ENCODE measurements at regions not wholly inside any gene's neighbourhood (a gene's known extent, or its start where the extent isn't known, plus 50 kb on each side); places are given as distances from the start of the nearest gene placed in this dataset.

DNA sequence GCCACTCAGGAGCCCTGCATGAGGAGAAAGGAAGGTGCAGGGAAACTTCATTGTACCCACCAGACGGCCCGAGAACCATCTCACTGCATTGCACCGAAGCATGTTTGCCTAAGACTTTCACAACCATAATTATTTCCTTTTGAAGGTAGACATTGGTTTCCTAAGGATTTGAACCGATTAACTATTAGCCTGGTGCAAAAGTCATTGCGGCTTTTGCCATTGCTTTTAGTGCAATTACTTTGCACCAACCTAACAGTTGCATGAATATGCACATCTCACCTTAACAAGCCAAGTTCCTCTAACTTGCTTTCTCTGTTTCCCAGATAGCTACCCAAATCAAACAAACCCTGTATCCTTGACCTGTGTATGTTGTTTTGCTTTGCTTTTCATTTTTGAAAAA, 516.3 kb upstream of the ID2 start:
- Mint-ChIP-seq H3K4me3 (no peak overlapping the region), H3K4me1 (ENCODE audit: low read depth) (peaks cover 6% of the 10 kb centered on the region), H3K9me3 (no peaks in the 10 kb centered on the region), H3K27me3 (no peaks in the 10 kb centered on the region), H3K36me3 (ENCODE audit: low read depth) (no peaks in the 10 kb centered on the region), H3K27ac (no peak overlapping the region)
- intact Hi-C loops (cut with micrococcal nuclease) = no loop called here

- H3K27ac Mint-ChIP-seq = no peak overlapping the region
- H3K36me3 Mint-ChIP-seq (ENCODE audit: low read depth) = no peaks in the 10 kb centered on the region
- H3K4me3 Mint-ChIP-seq = no peak overlapping the region
- no peaks in the 10 kb centered on the region for H3K9me3 Mint-ChIP-seq
- H3K27me3 Mint-ChIP-seq = no peaks in the 10 kb centered on the region
- intact Hi-C loops (cut with micrococcal nuclease) = no loop called here
- peaks cover 6% of the 10 kb centered on the region for H3K4me1 Mint-ChIP-seq (ENCODE audit: low read depth)
Observed at GRCh38 chr2:8168022-8168717, 513.7 kb upstream of the ID2 start.

DNA sequence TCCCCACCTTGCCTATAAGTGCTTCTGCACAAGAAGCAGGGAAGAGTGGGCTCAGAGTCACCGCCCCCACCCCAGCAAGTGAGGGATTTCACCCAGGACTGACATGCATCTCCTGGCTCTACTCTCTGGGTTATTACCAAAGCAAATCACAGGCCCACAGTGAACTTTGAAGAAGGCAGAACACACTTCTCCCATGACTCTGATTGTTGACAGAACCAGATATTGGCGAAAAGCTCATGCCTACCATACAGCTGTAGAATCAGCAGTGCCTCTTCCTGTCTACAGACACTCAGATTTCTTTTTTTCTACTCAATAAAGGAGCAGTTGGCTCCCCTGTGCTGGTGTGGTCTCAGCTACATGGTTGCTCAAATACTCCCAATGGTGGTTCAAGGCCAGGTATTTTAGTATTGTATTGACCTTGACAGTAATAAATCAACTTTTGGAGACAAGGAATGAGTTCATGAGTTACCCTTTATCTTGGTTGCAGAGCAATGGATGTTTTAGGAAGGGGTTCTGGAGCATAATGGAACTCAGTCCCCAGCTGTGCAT, 512.9 kb upstream of the ID2 start:
- H3K27me3 Mint-ChIP-seq = no peaks in the 10 kb centered on the region
- H3K4me3 Mint-ChIP-seq = no peak overlapping the region
- no peaks in the 10 kb centered on the region for H3K36me3 Mint-ChIP-seq (ENCODE audit: low read depth)
- peaks cover 6% of the 10 kb centered on the region for H3K4me1 Mint-ChIP-seq (ENCODE audit: low read depth)
- H3K9me3 Mint-ChIP-seq = no peaks in the 10 kb centered on the region
- H3K27ac Mint-ChIP-seq = no peak overlapping the region
- intact Hi-C loops (cut with micrococcal nuclease) = no loop called here

DNA sequence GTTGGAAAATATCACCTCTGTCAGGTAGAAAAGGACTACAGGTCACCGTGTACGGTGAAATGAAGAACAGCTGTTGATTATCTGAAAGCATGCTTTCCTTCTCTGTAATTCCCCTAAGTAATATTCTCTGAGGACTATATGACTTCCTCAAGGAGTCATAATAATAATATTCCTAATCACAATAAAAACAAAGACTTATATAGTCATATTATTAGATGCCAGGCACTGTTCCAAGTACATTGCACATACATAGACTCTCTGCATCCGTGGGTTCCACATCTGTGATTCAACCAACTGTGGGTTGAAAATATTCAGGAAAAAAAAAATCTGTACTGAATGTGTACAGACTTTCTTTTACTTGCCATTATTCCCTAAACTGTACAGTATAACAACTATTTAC, 512.4 kb upstream of the ID2 start:
- Mint-ChIP-seq H3K4me1 (ENCODE audit: low read depth) (peaks cover 10% of the 10 kb centered on the region), H3K4me3 (no peak overlapping the region), H3K27ac (no peak overlapping the region), H3K27me3 (no peaks in the 10 kb centered on the region), H3K9me3 (no peaks in the 10 kb centered on the region), H3K36me3 (ENCODE audit: low read depth) (no peaks in the 10 kb centered on the region)
- intact Hi-C loops (cut with micrococcal nuclease) = no loop called here

- Mint-ChIP-seq H3K27ac (no peak overlapping the region), H3K4me1 (ENCODE audit: low read depth) (peaks cover 23% of the 10 kb centered on the region)
- intact Hi-C loops (cut with micrococcal nuclease) = no loop called here
Observed at GRCh38 chr2:8170552-8171327, 511.1 kb upstream of the ID2 start.

DNA sequence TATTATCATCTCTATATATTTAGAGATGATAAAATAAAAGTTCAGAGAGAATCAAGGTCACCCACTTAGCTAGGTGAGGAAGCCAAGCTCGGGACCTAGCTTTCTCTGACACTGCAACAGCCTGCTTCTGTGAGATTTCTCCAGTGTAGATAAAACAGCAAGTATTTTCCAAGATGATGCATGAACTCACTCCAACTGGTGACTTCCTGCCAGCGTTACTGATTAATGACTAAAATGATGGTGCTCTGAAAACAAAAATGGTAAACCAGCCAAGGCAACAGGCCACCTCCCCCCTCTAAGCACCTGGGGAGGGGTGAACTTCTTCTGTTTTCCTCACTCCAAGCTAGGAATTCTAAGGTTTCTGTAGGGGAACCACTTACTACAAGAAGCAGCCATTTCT, 510.2 kb upstream of the ID2 start:
- intact Hi-C loops (cut with micrococcal nuclease) = no loop called here
- no peaks in the 10 kb centered on the region for H3K9me3 Mint-ChIP-seq
- H3K27me3 Mint-ChIP-seq = no peaks in the 10 kb centered on the region
- peaks cover 28% of the 10 kb centered on the region for H3K4me1 Mint-ChIP-seq (ENCODE audit: low read depth)
- H3K36me3 Mint-ChIP-seq (ENCODE audit: low read depth) = no peaks in the 10 kb centered on the region
- no peak overlapping the region for H3K27ac Mint-ChIP-seq
- H3K4me3 Mint-ChIP-seq = no peak overlapping the region

More at GRCh38 chr2:8170552-8171327, 511.1 kb upstream of the ID2 start:
- Mint-ChIP-seq H3K36me3 (ENCODE audit: low read depth) (no peaks in the 10 kb centered on the region), H3K27me3 (no peaks in the 10 kb centered on the region), H3K9me3 (no peaks in the 10 kb centered on the region), H3K4me3 (no peak overlapping the region)

GRCh38 chr2:8172661-8173060, 509.2 kb upstream of the ID2 start:
- intact Hi-C loops (cut with micrococcal nuclease) = no loop called here
- Mint-ChIP-seq H3K27me3 (no peaks in the 10 kb centered on the region), H3K4me3 (no peak overlapping the region), H3K9me3 (no peaks in the 10 kb centered on the region), H3K4me1 (ENCODE audit: low read depth) (peaks cover 37% of the 10 kb centered on the region), H3K36me3 (ENCODE audit: low read depth) (no peaks in the 10 kb centered on the region), H3K27ac (peak overlapping the region; percentile 8)

DNA sequence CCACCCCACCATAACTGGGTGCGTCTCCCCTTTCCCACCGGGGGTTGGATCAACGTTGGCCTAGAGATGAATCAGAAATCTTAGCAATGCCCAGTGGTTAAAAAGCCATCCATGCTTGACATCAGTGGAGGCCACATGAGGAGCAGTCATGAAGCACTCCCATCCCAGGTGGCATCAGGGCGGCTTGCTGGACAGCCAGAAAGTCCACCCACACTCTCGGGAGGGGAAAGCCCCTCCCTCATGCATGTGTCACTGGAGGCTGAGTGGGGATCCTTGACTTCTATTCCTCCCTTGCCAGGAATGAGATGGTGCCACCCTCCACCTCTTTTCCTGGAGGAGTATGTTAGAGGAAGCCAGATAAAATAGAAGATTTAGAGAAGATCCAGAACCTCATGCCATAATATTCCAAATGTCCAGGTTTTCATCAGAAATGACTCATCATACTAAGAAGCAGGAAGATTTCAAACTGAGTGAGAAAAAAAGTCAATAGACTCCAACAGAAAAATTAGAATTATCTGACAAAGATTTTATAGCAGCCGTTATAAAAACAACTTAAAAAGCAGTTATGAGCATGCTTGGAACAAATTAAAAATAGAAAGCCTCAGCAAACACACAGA, 507.1 kb upstream of the ID2 start:
- Mint-ChIP-seq H3K36me3 (ENCODE audit: low read depth) (peaks cover 6% of the 10 kb centered on the region), H3K9me3 (no peaks in the 10 kb centered on the region), H3K4me1 (ENCODE audit: low read depth) (peaks cover 53% of the 10 kb centered on the region), H3K27ac (peak overlapping the region; percentile 99), H3K4me3 (no peak overlapping the region), H3K27me3 (no peaks in the 10 kb centered on the region)
- intact Hi-C loops (cut with micrococcal nuclease) = loop anchor here (5.0 kb wide), 1 partner anchor 128 kb away; no protein-coding TSS in a partner anchor

- peak overlapping the region; percentile 77 for H3K4me3 Mint-ChIP-seq
- H3K27ac Mint-ChIP-seq = peak overlapping the region; percentile 99
- peaks cover 58% of the 10 kb centered on the region for H3K4me1 Mint-ChIP-seq (ENCODE audit: low read depth)
- no peaks in the 10 kb centered on the region for H3K9me3 Mint-ChIP-seq
- peaks cover 6% of the 10 kb centered on the region for H3K36me3 Mint-ChIP-seq (ENCODE audit: low read depth)
- intact Hi-C loops (cut with micrococcal nuclease) = loop anchor here (5.0 kb wide), 1 partner anchor 125 kb away; no protein-coding TSS in a partner anchor
- no peaks in the 10 kb centered on the region for H3K27me3 Mint-ChIP-seq
Observed at GRCh38 chr2:8176887-8177286, 505.0 kb upstream of the ID2 start.

GRCh38 chr2:8177566-8177965, 504.3 kb upstream of the ID2 start:
- H3K27ac Mint-ChIP-seq = peak overlapping the region; percentile 99
- H3K4me3 Mint-ChIP-seq = no peak overlapping the region
- H3K9me3 Mint-ChIP-seq = no peaks in the 10 kb centered on the region
- H3K4me1 Mint-ChIP-seq (ENCODE audit: low read depth) = peaks cover 58% of the 10 kb centered on the region
- intact Hi-C loops (cut with micrococcal nuclease) = loop anchor here (5.0 kb wide), 1 partner anchor 125 kb away; no protein-coding TSS in a partner anchor
- peaks cover 6% of the 10 kb centered on the region for H3K36me3 Mint-ChIP-seq (ENCODE audit: low read depth)
- H3K27me3 Mint-ChIP-seq = no peaks in the 10 kb centered on the region

GRCh38 chr2:8178911-8179310, 502.9 kb upstream of the ID2 start:
- H3K36me3 Mint-ChIP-seq (ENCODE audit: low read depth) = peaks cover 6% of the 10 kb centered on the region
- H3K9me3 Mint-ChIP-seq = no peaks in the 10 kb centered on the region
- H3K4me3 Mint-ChIP-seq = no peak overlapping the region
- H3K27me3 Mint-ChIP-seq = no peaks in the 10 kb centered on the region
- intact Hi-C loops (cut with micrococcal nuclease) = loop anchor here (5.0 kb wide), 1 partner anchor 123 kb away; no protein-coding TSS in a partner anchor
- peak overlapping the region; percentile 57 for H3K27ac Mint-ChIP-seq
- H3K4me1 Mint-ChIP-seq (ENCODE audit: low read depth) = peaks cover 52% of the 10 kb centered on the region

DNA sequence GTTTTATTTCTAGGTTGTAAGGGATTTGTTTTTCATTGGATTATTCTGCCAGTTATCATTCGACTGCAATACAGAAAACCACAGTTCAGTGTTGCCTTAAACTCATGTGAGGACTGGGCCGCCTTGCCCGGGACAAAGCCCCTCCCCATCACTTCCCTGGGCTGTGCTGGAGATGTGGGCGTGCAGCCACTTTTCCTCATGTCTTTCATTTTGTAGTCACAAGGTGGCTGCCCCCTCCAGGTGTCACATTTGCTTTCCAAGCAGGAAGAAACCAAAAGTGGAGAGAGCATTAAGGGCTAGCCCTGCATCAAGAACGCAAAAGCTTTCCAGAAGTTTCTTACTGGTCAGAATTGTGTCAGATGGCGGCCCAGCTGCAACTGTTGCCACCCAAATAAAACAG, 492.5 kb upstream of the ID2 start:
- no peaks in the 10 kb centered on the region for H3K9me3 Mint-ChIP-seq
- peaks cover 36% of the 10 kb centered on the region for H3K4me1 Mint-ChIP-seq (ENCODE audit: low read depth)
- no peak overlapping the region for H3K4me3 Mint-ChIP-seq
- no peaks in the 10 kb centered on the region for H3K36me3 Mint-ChIP-seq (ENCODE audit: low read depth)
- intact Hi-C loops (cut with micrococcal nuclease) = no loop called here
- no peaks in the 10 kb centered on the region for H3K27me3 Mint-ChIP-seq
- H3K27ac Mint-ChIP-seq = no peak overlapping the region

DNA sequence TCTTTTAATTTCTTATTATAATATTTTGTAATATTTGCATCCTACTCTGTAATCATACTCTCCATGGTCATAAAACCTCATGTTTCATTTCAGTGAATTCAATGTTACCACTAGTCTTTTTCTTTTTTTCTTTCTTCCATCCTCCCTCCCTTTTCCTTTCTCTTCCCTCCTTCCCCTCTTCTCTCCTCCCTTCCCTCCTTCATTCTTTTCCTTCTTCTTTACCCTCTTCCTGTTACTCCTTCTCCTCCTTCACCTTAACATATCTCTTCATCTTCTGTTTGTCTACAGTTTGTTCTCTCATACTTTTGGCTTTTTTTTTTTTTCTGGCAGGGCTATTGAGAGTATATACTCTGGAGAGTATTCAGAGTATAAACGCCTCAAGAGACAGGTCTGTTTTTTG, 491.6 kb upstream of the ID2 start:
- H3K27ac Mint-ChIP-seq = no peak overlapping the region
- H3K36me3 Mint-ChIP-seq (ENCODE audit: low read depth) = no peaks in the 10 kb centered on the region
- H3K9me3 Mint-ChIP-seq = no peaks in the 10 kb centered on the region
- intact Hi-C loops (cut with micrococcal nuclease) = no loop called here
- H3K27me3 Mint-ChIP-seq = no peaks in the 10 kb centered on the region
- no peak overlapping the region for H3K4me3 Mint-ChIP-seq
- peaks cover 39% of the 10 kb centered on the region for H3K4me1 Mint-ChIP-seq (ENCODE audit: low read depth)

DNA sequence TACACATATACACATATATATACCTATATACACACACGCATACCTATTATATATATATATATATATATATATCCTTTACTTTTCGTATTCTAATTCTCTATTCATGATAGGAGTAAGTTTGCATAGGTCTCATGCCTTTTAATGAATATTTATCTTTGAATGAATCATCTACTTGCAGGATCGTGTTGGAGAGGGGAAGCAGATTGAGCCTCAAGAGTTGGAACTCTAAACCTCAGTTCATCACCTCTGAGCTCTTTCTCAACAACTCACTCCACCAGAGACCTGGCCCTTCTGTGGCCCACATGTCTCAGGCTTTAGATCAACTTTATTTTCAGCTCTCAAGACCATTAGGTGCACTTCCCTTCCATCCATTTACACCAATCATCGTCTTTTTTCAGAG, 490.4 kb upstream of the ID2 start:
- no peak overlapping the region for H3K27ac Mint-ChIP-seq
- H3K27me3 Mint-ChIP-seq = no peaks in the 10 kb centered on the region
- H3K4me3 Mint-ChIP-seq = no peak overlapping the region
- intact Hi-C loops (cut with micrococcal nuclease) = no loop called here
- H3K4me1 Mint-ChIP-seq (ENCODE audit: low read depth) = peaks cover 39% of the 10 kb centered on the region
- no peaks in the 10 kb centered on the region for H3K36me3 Mint-ChIP-seq (ENCODE audit: low read depth)
- no peaks in the 10 kb centered on the region for H3K9me3 Mint-ChIP-seq

Measured in dendritic cell treated with granulocyte-macrophage colony-stimulating factor and Interleukin-4, amounts not matched to agents 40 ng/mL and 50 ng/mL, for 4 days (primary cell).